ENCODE measurements at regions not wholly inside any gene's neighbourhood (a gene's known extent, or its start where the extent isn't known, plus 50 kb on each side); places are given as distances from the start of the nearest gene placed in this dataset.
"Not testable (repeated sequence)": the region's sequence is repeated elsewhere in the genome, so short reads cannot be mapped to it uniquely, and the experiment has no call there.

DNA sequence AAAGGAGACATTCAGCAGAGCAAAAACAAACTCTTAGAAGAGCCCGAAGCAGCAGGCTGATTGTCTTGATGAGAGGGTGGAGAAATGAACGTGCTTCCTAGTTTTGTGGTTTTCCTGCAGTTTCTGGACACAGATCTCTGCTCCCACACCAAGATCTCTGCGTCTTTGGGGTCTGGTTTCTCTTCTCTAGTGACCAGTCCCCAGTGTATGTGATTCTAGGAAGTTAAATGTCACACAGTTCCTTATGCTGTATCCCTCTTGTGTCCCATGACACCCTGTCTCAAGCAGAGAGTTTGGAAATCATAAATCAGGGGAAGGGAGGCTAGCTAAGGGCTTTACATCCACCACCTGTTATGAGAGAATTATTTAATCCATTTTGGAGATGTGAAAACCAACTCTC lies 55.4 kb upstream of the KLF14 start:
- DNase-seq (ENCODE audit: low read depth): no peak

DNA sequence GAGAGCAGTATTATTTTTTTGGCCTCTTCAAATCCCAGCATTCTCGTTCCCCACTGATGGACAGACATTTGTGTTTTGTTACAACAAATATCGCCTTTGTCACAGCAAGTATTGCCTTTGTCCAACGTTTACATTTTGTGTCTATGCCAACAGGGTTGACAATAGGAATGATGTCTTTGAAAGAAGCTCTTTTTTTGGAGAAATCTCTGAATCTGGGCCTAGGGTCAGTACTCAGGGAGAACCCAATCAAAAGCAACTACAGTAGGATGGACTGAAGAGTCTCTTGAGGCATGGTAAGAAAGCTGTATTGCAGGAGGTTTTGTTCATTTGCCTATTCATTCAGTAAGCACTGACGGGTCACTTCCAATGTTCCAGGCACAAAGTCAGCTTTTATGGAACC lies 57.7 kb upstream of the KLF14 start:
- DNase-seq (ENCODE audit: low read depth): no peak

DNA sequence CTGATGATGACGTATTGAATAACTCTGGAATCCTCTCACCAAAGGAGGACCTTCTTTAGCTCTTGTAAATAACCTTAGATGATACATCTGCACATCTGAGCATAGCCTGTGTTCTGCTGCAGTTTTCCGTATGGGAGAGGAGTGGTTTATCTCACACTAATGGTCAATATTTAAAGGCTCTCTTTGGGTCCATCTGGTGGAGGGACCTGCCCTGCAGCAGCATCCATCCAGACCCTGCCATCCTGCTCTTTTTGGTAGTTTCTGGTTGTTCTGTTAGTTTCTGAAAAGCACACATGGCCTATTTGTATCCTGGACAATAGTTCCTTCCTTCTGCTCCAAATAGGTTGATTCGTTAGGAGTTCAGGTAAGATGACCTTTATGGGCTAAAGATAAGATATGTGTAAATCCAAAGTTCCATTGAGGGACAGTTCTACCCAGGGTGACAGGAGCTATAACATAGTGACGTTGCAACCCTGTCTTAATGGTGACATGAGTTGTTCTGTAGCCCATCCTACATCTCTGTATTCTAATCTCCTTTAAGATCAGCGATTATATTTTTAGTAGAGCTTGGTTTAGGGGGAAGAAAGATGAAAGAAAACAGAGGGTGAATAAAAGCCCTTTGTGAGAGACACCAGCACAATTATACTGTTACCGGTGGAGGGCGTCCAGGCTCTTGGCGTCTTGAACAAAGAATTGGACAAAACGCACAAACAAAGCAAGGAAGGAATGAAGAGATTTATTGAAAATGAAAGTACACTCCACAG lies 60.0 kb upstream of the KLF14 start:
- DNase-seq (ENCODE audit: low read depth): no peak

DNA sequence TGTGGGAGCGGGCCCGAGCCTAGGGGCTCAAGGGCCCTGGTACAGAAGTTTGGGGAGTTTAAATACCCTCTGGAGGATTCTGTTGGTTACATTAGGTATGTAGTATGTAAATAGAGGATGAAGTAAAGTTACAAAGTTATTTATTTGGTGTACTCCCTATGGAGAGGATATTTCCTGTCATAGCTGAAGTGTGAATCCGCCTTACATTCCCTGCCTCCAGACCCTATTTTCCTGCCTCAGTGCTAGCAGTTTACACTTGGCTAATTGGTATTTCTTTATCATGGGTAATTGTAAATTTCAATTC lies 60.6 kb upstream of the KLF14 start:
- DNase-seq (ENCODE audit: low read depth): no peak

DNA sequence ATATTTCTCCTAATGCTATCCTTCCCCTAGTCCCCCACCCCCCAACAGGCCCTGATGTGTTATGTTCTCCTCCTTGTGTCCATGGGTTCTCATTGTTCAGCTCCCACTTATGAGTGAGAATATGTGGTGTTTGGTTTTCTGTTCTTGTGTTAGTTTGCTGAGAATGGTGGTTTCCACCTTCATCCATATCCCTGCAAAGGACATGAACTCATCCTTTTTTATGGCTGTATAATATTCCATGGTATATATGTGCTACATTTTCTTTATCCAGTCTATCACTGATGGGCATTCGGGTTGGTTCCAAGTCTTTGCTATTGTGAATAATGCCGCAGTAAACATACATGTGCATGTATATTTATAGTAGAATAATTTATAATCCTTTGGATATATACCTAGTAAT lies 62.4 kb upstream of the KLF14 start:
- DNase-seq (ENCODE audit: low read depth): not testable (repeated sequence)

DNA sequence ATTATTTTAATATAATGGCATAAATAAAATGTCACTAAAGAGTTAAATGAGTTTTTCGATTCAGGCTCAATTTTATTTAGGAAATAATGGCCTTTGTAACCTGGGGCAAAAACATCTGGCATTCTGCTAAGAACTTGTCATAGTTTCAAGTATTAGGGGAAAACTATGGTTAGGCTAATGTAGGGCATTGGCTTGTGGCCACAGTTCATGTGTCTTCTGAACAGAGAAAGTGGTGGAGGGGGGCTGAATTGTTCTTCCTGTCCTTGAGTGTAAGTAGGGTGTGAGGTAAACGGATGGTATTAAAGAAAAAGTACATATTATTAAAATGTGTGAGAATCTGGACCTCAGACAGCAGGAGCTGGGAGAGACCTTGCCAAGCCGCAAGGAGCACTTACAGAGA lies 69.1 kb upstream of the KLF14 start:
- DNase-seq (ENCODE audit: low read depth): no peak

DNA sequence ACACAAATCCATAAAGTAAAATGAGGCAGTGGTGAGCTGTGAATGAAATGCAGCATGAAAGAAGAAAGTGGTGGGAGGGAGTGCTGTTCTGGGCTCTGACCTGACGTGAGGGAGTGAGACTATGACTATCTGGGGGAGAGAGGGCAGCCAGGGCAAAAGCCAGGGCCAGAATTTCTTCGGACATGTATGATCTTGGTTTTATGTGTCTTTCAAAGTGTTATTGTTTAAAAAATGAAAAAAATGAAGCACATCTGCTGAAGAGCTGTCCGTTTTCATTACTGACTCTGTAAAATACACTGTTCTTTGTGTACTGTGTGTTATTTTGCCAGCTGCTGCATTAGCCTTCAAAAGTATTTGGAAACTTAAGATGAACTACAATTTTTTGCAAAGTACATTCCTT lies 70.2 kb upstream of the KLF14 start:
- DNase-seq (ENCODE audit: low read depth): no peak

DNA sequence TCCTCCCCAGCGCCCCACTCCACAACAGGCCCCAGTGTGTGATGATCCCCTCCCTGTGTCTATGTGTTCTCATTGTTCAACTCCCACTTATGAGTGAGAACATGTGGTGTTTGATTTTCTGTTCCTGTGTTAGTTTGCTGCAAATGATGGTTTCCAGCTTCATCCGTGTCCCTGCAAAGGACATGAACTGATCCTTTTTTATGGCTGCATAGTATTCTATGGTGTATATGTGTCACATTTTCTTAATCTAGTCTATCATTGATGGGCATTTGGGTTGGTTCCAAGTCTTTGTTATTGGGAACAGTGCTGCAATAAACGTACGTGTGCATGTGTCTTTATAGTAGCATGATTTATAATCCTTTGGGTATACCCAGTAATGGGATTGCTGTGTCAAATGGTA lies 78.8 kb upstream of the KLF14 start:
- DNase-seq (ENCODE audit: low read depth): not testable (repeated sequence)

DNA sequence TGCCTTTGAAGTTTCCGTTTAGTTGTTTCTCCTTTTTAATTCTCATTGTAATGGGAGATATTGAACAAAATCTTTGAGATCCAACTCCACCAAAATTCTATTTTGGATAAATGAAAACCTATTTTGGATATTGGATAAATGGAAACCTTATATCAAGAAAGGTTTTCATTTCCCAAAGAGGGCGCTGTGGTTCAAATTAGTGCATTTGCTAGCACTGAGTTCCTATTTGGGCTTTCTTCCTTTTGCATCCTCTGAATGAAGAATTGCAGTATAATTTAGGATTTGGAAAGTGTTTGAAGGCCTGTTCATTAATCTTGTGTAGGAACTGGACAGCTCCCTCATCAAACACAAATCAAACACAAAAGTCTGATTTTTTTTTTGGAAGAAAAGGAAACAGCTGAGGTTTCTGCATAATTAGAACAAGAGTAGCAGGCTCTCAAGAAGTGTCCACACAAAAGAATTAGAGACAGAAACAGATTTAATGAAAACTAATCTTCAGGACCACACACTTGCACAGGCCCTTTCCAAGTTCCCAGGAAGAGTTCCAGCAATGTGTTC lies 80.8 kb upstream of the KLF14 start:
- no peak for DNase-seq (ENCODE audit: low read depth)

DNA sequence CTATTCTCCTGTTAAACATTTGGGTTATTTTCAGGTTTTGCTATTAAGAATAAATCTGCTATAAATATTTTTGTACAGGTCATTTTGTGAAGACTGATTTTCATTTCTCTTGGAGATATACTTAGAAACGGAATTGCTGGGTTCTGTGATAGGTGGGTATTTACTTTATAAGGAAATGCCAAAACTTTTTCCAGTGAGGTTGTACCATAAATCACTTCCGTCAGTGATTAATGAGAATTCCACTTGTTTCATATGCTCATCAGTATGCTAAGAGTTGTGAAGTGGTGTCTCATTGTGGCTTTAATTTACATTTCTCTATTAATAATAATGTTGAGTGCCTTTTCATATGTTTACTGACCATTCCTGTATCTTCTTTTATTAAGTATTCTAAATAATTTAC lies 84.0 kb upstream of the KLF14 start:
- DNase-seq (ENCODE audit: low read depth): no peak

DNA sequence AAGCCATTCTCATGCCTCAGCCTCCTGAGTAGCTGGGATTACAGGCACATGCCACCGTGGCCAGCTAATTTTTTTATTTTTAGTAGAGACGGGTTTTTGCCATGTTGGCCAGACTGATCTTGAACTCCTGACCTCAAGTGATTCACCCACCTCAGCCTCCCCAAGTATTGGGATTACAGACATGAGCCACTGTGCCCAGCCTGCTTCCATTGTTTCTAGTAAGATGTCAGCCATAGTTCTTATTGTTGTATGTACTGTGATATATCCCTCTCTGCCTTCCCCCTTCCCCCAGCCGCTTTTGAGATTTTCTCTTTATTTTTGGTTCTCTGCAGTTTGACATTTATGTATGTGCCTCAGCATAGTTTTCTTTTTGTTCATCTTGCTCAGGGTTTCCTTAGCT lies 87.9 kb upstream of the KLF14 start:
- DNase-seq (ENCODE audit: low read depth): no peak

DNA sequence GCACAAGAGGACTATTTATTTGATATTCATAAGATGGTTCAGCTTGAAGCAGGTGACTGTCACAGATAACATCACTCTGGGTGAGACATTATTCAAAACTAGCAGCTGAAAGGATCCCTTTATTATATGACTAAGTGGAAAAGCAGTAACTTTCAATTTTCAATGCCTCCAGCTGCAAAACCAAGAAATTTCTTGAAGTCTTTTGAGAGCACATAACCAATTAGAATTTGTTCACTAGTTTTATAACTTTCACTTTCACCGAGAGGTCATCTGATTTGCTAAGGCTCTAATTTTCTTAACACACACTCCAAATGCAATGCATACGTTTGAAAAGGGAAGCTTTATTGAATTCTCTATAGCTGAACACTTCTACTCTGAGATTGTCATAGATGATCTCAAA lies 88.6 kb upstream of the KLF14 start:
- no peak for DNase-seq (ENCODE audit: low read depth)

DNA sequence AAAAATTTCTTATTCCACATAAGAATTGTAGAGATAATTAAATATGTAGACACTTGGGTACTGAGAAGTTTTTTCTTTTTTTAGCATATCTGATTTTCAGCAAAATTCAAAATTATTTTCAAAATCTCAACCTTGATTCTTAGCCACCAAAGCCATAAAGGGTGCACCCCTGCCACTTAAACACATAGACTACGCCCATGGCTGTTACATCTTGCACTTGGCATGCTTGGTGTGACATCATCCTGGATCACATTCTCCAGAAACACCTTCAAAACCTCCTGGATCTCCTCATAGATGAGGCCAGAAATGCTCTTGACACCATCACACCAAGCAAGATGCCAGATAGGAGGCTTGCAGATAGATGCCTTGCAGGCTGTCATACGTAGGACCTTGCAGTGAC lies 89.1 kb upstream of the KLF14 start:
- DNase-seq (ENCODE audit: low read depth): no peak

DNA sequence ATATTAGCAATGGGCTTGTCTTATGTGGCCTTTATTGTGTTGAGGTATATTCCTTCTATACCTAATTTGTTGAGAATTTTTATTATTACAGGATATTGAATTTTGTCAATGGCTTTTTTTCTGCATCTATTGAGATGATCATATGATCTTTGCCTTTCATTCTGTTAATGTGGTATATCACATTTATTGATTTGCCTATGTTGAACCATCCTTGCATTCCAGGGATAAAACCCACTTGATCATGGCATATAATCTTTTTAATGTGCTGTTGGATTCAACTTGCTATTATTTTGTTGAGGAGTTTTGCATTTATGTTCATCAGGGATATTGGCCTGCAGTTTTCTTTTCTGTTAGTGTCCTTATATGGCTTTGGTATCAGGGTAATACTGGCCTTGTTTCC lies 91.8 kb upstream of the KLF14 start:
- DNase-seq (ENCODE audit: low read depth): no peak

DNA sequence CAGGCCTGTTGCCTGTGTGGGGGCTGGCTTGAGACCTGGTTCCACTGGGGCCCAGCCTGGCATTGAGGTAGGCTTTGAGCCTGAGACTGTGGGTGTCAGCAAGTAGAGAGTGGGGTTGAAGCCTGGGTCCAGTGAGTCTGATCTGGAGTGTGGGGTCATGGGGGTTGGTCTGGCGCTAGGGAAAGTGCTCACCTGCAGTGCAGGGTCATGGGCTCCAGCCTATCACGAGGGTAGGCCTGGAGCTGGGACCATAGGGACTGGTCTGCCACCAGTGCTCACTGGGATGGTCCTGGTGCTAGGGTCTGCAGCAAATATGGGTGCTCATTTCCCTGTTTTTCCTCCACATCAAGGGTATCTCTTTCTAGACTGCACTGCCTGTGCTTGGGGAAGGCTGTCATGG lies 95.4 kb upstream of the KLF14 start:
- DNase-seq (ENCODE audit: low read depth): no peak

DNA sequence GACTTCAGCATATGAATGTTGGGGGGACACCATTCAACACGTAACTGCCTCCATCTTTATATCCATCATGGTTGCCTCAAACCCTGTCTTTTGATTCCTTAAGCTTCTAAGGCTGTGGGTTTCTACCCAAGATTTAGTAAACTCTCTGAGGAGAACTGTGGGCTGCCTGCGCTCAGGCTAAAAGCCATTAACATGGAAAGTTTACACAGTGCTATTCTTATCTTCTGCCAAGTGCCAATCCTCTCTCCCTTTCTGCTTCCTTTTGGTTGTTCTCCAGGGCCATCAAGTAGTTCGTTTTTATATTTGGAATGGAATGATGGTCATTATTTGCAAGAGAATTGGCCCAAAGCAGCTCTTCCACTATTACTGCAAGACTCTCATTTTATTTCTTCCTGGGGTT lies 97.3 kb upstream of the KLF14 start:
- DNase-seq (ENCODE audit: low read depth): no peak

DNA sequence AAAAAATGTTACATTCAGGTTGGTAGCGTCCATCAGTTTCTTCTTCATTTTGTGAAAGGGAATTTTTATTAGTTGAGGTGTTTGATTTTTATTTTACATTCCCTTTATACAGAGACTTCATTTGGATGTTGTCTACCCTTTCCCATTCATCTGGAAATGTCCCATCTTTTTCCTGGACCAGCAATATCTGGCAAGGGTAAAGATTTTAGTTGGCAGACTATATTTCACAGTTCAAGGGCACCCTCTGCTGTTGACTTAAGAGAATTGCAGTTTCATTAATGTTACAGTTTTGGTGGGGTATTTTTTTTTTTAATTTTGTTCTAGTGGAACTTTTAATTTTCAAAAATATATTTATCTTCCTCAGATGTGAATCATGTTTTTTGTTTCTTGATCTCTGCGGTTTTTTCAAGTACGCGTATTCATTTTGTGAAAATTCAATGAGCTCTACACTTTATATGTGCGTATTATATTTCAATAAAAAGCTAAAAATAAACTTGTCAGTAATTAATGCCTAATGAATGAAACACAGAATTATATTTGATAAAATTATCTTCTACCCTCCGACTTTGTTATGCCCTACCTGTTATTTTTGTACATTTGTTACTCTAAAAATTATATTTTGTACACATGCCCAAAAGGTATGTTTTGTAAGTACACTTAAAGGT lies 97.9 kb upstream of the KLF14 start:
- no peak for DNase-seq (ENCODE audit: low read depth)

DNA sequence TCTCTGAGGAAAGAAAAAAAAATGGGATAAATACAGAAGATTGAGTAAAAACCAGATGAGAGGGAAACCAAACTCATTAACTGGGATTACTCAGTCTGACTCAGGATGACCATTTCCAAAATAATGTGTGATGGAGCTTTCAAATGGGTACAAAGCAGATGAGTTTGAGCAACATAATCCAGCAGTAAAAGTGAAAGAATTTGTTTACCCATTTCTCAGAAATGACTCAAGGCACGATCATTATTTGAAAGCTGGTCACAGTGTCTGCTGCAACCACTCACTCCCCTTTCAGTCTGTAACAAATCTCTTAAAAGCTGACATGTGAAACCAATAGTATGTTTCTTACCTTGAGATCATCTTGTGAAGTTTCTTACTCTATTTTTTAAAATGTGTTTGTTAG lies 104.7 kb upstream of the KLF14 start:
- no peak for DNase-seq (ENCODE audit: low read depth)

DNA sequence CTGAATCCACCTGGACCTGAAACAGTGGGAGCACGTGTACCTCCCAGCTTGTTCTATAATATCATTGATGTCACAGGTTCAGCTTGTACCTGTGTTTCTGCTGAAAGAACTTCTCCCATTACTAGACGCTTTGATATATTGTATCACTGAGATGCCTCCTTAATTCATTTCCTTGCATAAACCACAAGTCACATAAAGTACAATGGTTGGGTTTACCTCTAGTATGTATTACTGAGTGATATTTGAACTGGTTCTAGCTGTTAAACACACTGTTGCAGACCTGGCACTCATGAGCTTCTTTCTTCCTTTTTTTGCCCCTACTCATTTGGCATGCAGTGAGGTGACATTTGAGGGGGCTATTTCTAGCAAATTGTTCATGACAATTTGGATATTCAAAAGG lies 106.6 kb upstream of the KLF14 start:
- DNase-seq (ENCODE audit: low read depth): no peak

DNA sequence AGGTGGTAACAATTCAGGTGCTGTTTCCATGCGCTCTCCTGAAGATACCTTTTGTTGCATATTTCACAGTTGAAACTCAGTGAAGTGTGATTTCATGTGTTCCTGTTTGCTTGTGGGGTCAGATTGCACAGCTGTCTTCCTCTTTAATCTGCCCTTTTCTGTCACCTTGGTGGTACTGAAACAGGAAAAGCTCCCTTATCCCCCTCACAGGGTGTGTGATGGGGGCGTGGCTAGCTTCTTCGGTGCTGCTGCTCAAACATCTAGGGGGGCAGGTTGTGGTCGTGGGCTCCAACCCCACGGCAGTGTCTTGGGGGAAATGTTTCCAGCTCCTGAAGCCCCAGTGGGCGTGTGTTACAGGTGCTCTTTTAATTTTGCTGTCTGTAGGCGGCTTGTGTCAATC lies 107.4 kb upstream of the KLF14 start:
- DNase-seq (ENCODE audit: low read depth): no peak

DNA sequence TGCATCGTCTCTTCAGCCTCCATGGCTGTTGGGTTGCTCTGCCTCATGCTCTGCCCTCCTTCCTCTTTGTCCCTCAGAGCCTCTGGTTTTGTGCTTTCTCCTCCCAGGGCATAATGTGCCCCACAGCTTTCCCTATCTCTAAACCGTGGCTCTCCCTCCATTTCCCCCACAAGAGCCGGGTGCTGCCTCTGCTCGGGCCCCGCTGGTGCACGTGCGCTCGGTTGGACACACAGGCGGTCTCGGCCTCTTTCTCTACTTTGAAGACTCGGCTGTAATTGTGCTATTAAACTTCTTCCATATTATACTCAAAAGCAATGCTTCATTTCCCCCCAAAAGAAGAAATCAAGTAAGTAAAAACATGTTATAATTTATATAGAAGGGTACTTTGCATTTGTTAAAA lies 109.7 kb upstream of the KLF14 start:
- DNase-seq (ENCODE audit: low read depth): no peak

DNA sequence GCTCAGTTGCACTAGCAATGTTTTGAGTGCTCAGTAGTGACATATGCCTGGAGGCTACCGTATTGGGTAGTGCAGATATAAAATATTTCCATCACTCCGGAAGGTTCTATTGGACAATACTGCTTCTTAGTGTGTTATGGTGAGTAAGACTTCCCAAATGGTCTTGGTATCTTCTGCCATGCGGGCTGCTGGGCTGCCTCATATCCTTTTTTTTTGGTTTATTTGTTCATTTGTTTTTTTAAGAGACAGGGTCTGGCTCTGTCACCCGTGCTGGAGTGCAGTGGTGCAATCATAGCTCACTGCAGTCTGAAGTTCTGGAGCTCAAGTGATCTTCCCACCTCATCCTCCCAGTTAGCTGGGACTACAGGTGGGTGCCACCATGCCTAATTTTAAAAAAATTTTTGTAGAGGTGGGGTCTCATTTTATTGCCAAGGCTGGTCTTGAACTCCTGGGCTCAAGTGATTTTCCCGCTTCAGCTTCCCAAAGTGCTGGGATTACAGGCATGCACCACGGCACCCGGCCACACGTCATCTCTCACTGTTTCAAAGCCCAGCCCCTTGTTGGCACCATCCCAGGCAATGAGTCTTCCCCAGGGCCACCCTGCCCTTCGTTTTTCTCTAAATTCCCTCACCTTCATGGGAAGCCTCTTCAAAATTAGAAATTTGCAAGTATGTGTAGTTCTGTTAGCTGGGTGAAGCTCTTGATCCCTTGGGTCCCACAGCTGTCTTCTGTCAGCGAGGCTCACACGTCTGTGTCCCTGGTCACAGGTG lies 111.0 kb upstream of the KLF14 start:
- no peak for DNase-seq (ENCODE audit: low read depth)

DNA sequence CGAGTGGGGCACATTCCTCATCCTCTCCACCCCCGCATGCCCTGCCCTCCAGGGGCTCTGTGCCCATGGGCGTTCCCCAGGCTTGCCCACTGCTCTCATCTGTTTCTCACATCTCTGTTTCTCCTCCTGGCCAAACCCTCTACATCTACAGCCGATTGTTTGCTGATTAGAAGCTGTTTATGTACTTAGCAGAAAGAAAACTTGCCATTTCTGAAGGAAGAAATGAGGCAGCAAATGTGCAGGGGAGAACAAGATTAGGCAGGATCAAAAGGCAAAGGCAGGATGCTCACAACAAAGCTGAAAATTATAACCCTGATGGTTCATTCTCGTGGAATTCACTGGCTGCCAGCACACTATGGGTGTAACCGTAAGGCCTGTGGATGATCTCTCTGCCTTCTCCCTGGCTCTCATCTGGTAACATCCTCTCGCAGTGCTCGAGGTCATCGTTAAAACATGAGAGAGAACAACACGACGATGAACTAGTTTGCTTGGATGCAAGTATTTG lies 111.6 kb upstream of the KLF14 start:
- no peak for DNase-seq (ENCODE audit: low read depth)

Measured in stimulated activated CD8-positive, alpha-beta memory T cell treated with anti-CD3 and anti-CD28 coated beads, Interleukin-12 subunit alpha, Interleukin-12 subunit beta, amount 100 ng/mL, for 4 hours (primary cell).